G401 (cell line): ENCODE measurements at regions not wholly inside any gene's neighbourhood (a gene's known extent, or its start where the extent isn't known, plus 50 kb on each side); places are given as distances from the start of the nearest gene placed in this dataset.
A peak's percentile ranks its signal among the peaks of the same experiment; 100 is the strongest.
"Not testable (repeated sequence)": the region's sequence is repeated elsewhere in the genome, so short reads cannot be mapped to it uniquely, and the experiment has no call there.

Experiments
- DNase-seq: peaks from one replicate; pipeline ENCODE4 v3.0.0-alpha.2; 2015; ENCODE audit warnings: low spot score
- in situ Hi-C: cut with HindIII; loops from 2 replicates; pipeline ENCODE4 v1.10.0; 2016; ENCODE audit warnings: low sequenced_read_pairs, mixed read lengths

- in situ Hi-C loops, result no loop called here
- no peak for DNase-seq
Measured at GRCh38 chr16:73996624-73997339, 299.8 kb upstream of the PSMD7 start.

- in situ Hi-C loops, result no loop called here
- no peak for DNase-seq
Measured at GRCh38 chr16:73993878-73994277, 302.7 kb upstream of the PSMD7 start.

GRCh38 chr16:73978407-73978784 is 318.2 kb upstream of the PSMD7 start:
- in situ Hi-C loops, result no loop called here
- DNase-seq, result no peak

GRCh38 chr16:73976644-73977043 is 320.0 kb upstream of the PSMD7 start:
- no peak for DNase-seq
- in situ Hi-C loops, result no loop called here

- no peak for DNase-seq
- in situ Hi-C loops, result no loop called here
Measured at GRCh38 chr16:73973174-73973573, 323.4 kb upstream of the PSMD7 start.

- in situ Hi-C loops, result no loop called here
Measured at GRCh38 chr16:73966851-73967250, 329.8 kb upstream of the PSMD7 start.

GRCh38 chr16:73965591-73965990 is 331.0 kb upstream of the PSMD7 start:
- no peak for DNase-seq
- in situ Hi-C loops, result no loop called here

More at GRCh38 chr16:73966851-73967250, 329.8 kb upstream of the PSMD7 start:
- no peak for DNase-seq

- DNase-seq, result peak; percentile 49
- in situ Hi-C loops, result no loop called here
Measured at GRCh38 chr16:73956587-73957494, 339.8 kb upstream of the PSMD7 start.

GRCh38 chr16:73955702-73956101 is 340.9 kb upstream of the PSMD7 start:
- in situ Hi-C loops, result no loop called here
- DNase-seq, result no peak

GRCh38 chr16:73955255-73955654 is 341.4 kb upstream of the PSMD7 start:
- no peak for DNase-seq
- in situ Hi-C loops, result no loop called here

- DNase-seq, result no peak
- in situ Hi-C loops, result no loop called here
Measured at GRCh38 chr16:73951481-73951880, 345.1 kb upstream of the PSMD7 start.

GRCh38 chr16:73949574-73950320 is 346.9 kb upstream of the PSMD7 start:
- in situ Hi-C loops, result no loop called here

GRCh38 chr16:73945631-73946030 is 351.0 kb upstream of the PSMD7 start:
- in situ Hi-C loops, result no loop called here

More at GRCh38 chr16:73949574-73950320, 346.9 kb upstream of the PSMD7 start:
- no peak for DNase-seq

GRCh38 chr16:73943184-73943583 is 353.4 kb upstream of the PSMD7 start:
- in situ Hi-C loops, DNase-seq: not testable (repeated sequence)

More at GRCh38 chr16:73945631-73946030, 351.0 kb upstream of the PSMD7 start:
- DNase-seq, result no peak

GRCh38 chr16:73940786-73941185 is 355.8 kb upstream of the PSMD7 start:
- in situ Hi-C loops, result not testable (repeated sequence)

GRCh38 chr16:73923951-73924350 is 372.7 kb upstream of the PSMD7 start:
- in situ Hi-C loops, result no loop called here
- DNase-seq, result no peak

More at GRCh38 chr16:73940786-73941185, 355.8 kb upstream of the PSMD7 start:
- DNase-seq, result not testable (repeated sequence)

- in situ Hi-C loops, result no loop called here
Measured at GRCh38 chr16:73921295-73921694, 375.3 kb upstream of the PSMD7 start.

GRCh38 chr16:73916829-73917594 is 379.6 kb upstream of the PSMD7 start:
- DNase-seq, result no peak
- in situ Hi-C loops, result no loop called here

More at GRCh38 chr16:73921295-73921694, 375.3 kb upstream of the PSMD7 start:
- DNase-seq, result no peak

- no peak for DNase-seq
- in situ Hi-C loops, result no loop called here
Measured at GRCh38 chr16:73915935-73916334, 380.7 kb upstream of the PSMD7 start.
